Lung (tissue), 11 donors: ENCODE measurements at regions not wholly inside any gene's neighbourhood (a gene's known extent, or its start where the extent isn't known, plus 50 kb on each side); places are given as distances from the start of the nearest gene placed in this dataset.

Source experiments
- ATAC-seq: fragments of 200-7000 bp; cut with Tn5 transposase; one replicate; pipeline ENCODE4 v1.9.1; 2020; ENCODE audit warnings: moderate number of reproducible peaks; ENCODE audit not compliant: insufficient read depth, low FRiP score
- DNase-seq, 3 donors: peaks; one replicate each; pipeline ENCODE4 v3.0.0-alpha.2; 2013 to 2017
- H3K27ac ChIP-seq, 2 donors: one replicate each; pipeline ENCODE4 v1.5.1; 2013; ENCODE audit warnings: mild to moderate bottlenecking in 2 of 2, moderate library complexity in 2 of 2, control low read depth in 1 of 2, inconsistent platforms in 1 of 2, low read depth in 1 of 2, low read length in 1 of 2
- H3K27me3 ChIP-seq, 3 donors: one replicate each; pipeline ENCODE4 v1.5.1; 2013; ENCODE audit warnings: low read length in 2 of 3; ENCODE audit not compliant: control insufficient read depth in 3 of 3, insufficient read depth in 3 of 3
- H3K36me3 ChIP-seq, 4 donors: one replicate each; pipeline ENCODE4 v1.5.1; 2013; ENCODE audit warnings: low read length in 4 of 4, mild to moderate bottlenecking in 1 of 4, moderate library complexity in 1 of 4; ENCODE audit not compliant: control insufficient read depth in 4 of 4, insufficient read depth in 4 of 4
- H3K4me1 ChIP-seq, 5 donors: one replicate each; pipeline ENCODE4 v1.5.1; 2013; ENCODE audit warnings: low read length in 5 of 5, mild to moderate bottlenecking in 2 of 5, moderate library complexity in 1 of 5; ENCODE audit not compliant: control insufficient read depth in 5 of 5, insufficient read depth in 5 of 5
- H3K4me3 ChIP-seq: one replicate; pipeline ENCODE4 v1.5.1; 2013; ENCODE audit warnings: mild to moderate bottlenecking, control low read depth, moderate library complexity
- H3K9ac ChIP-seq, 2 donors: one replicate each; pipeline ENCODE4 v1.5.1; 2013; ENCODE audit warnings: low read length in 2 of 2, control low read depth in 1 of 2; ENCODE audit not compliant: insufficient read depth in 1 of 2
- H3K9me3 ChIP-seq, 4 donors: one replicate each; pipeline ENCODE4 v1.5.1; 2013; ENCODE audit warnings: low read length in 3 of 4, mild to moderate bottlenecking in 1 of 4, moderate library complexity in 1 of 4; ENCODE audit not compliant: control insufficient read depth in 4 of 4, insufficient read depth in 3 of 4
- CTCF ChIP-seq: IDR thresholded peaks from 2 replicates; pipeline ENCODE4 v1.5.1; 2012; ENCODE audit warnings: mild to moderate bottlenecking; ENCODE audit errors: control extremely low read depth, extremely low read depth
- WGBS, 2 donors: extraction: QIAGEN DNeasy Blood & Tissue Kit; methylation state at CpG; one replicate each; pipeline ENCODE4 v1.1.7; 2013; 5-methylcytosine and 5-hydroxymethylcytosine counted together
- donor health status: control.
- donor health status: control.
- donor health status: Bipolar disorder and iron deficiency.
- donor health status: healthy.
- donor health status: DM: yes; HTN: yes; CAD: no.

GRCh38 chr2:58842501-58843155 lies 601.5 kb upstream of the FANCL start:
- WGBS, 2 donors, result 64 to 80% methylated on average over 5 of the region's 5 CpGs
- Histone ChIP-seq H3K27ac (no peak overlapping the region), H3K9me3 (no peaks in the 10 kb centered on the region), H3K4me3 (no peak overlapping the region), H3K36me3 (no peaks in the 10 kb centered on the region), H3K27me3 (no peaks in the 10 kb centered on the region), H3K4me1 (no peaks in the 10 kb centered on the region), H3K9ac (no peak overlapping the region)
- ATAC-seq (peak; percentile 60), DNase-seq (peak in 1 of 3 donors; percentile 20)
- TF ChIP-seq CTCF, result no peak

- DNase-seq, result peak; percentile 50 to 76 (median 65)
- no peaks in the 10 kb centered on the region for H3K36me3 ChIP-seq
- TF ChIP-seq CTCF, result no peak
- no peaks in the 10 kb centered on the region for H3K4me1 ChIP-seq
- H3K9ac ChIP-seq, result no peak overlapping the region
- H3K4me3 ChIP-seq, result no peak overlapping the region
- no peaks in the 10 kb centered on the region for H3K27me3 ChIP-seq
- peaks cover 0 to 9% (median 0%) of the 10 kb centered on the region in 4 donors for H3K9me3 ChIP-seq
- H3K27ac ChIP-seq, result no peak overlapping the region
- no peak for ATAC-seq
- WGBS, 2 donors, result 23 to 28% methylated on average over 3 of the region's 3 CpGs
Observed at GRCh38 chr2:58834404-58834803, 593.3 kb upstream of the FANCL start.

GRCh38 chr2:58826795-58827194 lies 585.7 kb upstream of the FANCL start:
- no peak for TF ChIP-seq CTCF
- Histone ChIP-seq H3K9ac (no peak overlapping the region), H3K27ac (no peak overlapping the region), H3K4me3 (no peak overlapping the region), H3K4me1 (no peaks in the 10 kb centered on the region), H3K36me3 (no peaks in the 10 kb centered on the region), H3K27me3 (no peaks in the 10 kb centered on the region), H3K9me3 (peaks cover 0 to 13% (median 5%) of the 10 kb centered on the region in 4 donors)
- DNase-seq (no peak), ATAC-seq (no peak)
- WGBS, 2 donors, result 95% methylated on average over 2 of the region's 2 CpGs
